ENCODE measurements at regions not wholly inside any gene's neighbourhood (a gene's known extent, or its start where the extent isn't known, plus 50 kb on each side); places are given as distances from the start of the nearest gene placed in this dataset.

DNA sequence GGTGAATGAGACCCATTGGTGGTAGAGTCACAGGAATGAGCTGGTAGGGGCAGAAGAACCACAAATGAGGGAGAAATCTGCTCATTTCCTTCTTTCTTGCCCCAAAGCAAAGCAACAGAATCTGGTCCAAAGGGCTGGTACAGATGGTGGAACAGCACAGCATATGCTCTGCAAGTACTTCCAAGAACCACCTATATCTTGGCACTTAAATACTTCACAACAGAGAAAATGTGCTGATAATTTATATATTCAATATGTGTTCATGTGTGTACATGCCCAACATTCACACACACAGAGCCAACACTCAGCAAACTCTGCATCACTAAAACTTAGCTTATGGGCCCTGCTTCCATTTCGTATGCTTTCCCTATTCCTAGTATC is 884.4 kb upstream of the KLHL29 start:
- TF ChIP-seq, protein P1, sequence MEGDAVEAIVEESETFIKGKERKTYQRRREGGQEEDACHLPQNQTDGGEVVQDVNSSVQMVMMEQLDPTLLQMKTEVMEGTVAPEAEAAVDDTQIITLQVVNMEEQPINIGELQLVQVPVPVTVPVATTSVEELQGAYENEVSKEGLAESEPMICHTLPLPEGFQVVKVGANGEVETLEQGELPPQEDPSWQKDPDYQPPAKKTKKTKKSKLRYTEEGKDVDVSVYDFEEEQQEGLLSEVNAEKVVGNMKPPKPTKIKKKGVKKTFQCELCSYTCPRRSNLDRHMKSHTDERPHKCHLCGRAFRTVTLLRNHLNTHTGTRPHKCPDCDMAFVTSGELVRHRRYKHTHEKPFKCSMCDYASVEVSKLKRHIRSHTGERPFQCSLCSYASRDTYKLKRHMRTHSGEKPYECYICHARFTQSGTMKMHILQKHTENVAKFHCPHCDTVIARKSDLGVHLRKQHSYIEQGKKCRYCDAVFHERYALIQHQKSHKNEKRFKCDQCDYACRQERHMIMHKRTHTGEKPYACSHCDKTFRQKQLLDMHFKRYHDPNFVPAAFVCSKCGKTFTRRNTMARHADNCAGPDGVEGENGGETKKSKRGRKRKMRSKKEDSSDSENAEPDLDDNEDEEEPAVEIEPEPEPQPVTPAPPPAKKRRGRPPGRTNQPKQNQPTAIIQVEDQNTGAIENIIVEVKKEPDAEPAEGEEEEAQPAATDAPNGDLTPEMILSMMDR (conservative IDR thresholded peaks at IDR 0.05) = no peak
- TF ChIP-seq ZFX (IDR thresholded peaks at IDR 0.05) = no peak

DNA sequence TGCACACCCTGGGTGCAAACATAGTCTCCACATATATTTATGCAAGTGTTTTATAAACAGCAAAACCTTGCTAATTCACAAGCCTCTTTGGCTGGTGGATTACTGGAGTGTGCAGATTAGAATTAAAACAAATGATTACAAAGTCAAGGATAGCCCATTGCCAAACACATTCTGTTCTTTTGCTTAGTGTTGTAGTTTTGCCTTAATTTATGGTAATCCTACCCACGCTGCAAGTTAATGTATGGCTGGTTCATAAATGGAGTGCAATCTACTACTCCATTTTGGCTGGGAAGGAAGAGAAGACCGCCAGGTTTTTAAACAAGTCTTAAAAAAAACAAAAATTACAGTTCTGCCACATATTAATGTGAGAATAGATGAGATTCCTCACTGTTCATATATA is 883.1 kb upstream of the KLHL29 start:
- TF ChIP-seq, protein P1 (conservative IDR thresholded peaks at IDR 0.05) = no peak
- TF ChIP-seq ZFX (IDR thresholded peaks at IDR 0.05) = no peak
- H3K27ac ChIP-seq = no peak overlapping the region

More for the DNA sequence above, 884.4 kb upstream of the KLHL29 start:
- no peak overlapping the region for H3K27ac ChIP-seq

DNA sequence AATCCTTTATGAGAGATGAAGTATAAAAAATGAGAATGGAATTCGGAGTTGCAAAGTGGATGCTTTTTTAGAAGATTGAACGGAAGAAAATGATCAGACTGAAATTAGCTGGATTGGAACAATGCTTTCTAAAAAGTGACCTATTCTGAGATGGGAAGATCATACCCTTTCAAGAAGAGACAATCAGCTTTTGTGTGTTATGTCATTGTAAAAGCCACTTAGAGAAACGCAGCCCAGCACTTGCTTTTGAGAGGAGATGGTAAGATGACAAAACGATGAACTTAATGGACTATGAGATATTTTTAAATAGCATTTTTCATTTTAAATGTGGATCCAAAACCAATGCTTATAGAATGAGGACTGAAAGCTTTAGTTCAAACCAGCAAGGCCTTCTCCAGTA is 871.4 kb upstream of the KLHL29 start:
- no peak for TF ChIP-seq ZFX (IDR thresholded peaks at IDR 0.05)
- TF ChIP-seq, protein P1 (conservative IDR thresholded peaks at IDR 0.05) = no peak
- no peak overlapping the region for H3K27ac ChIP-seq

DNA sequence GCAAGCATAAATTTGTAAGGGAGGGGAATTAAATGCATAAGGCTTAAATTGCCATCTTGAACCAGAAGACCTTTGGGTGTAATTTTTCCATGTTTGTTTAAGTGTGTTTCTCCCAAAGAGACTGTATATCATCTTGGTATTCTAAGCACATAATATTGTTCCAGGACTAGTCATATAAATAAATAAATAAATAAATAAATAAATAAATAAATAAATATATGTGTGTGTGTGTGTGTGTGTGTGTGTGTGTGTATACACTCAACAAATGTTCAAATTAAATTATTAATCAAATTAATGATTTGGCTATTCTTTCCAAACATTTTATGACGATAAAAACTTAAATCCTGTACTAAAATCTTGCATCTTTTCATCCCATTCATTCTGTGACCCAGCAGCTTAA is 867.8 kb upstream of the KLHL29 start:
- TF ChIP-seq, protein P1 (conservative IDR thresholded peaks at IDR 0.05) = no peak
- no peak for TF ChIP-seq ZFX (IDR thresholded peaks at IDR 0.05)
- no peak overlapping the region for H3K27ac ChIP-seq

DNA sequence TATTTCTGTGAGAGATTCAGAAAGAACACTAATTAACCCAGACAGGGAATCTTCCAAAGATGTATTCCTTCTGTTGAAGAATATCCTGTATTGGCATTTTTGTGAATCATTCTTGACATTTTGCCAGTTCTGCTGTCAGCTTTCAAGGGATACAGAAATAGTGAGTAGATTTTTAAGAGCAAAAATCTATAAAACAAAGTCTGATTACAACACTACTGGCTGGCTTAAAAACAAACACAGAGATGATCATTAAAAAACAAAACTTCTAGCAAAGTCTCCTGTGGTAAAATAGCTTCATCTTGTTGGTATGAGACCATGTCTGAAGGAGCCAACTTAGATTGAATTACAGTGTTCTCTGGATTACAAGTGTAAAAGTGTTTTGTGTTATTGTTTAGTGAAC is 866.3 kb upstream of the KLHL29 start:
- TF ChIP-seq, protein P1 (conservative IDR thresholded peaks at IDR 0.05) = no peak
- no peak for TF ChIP-seq ZFX (IDR thresholded peaks at IDR 0.05)
- no peak overlapping the region for H3K27ac ChIP-seq

DNA sequence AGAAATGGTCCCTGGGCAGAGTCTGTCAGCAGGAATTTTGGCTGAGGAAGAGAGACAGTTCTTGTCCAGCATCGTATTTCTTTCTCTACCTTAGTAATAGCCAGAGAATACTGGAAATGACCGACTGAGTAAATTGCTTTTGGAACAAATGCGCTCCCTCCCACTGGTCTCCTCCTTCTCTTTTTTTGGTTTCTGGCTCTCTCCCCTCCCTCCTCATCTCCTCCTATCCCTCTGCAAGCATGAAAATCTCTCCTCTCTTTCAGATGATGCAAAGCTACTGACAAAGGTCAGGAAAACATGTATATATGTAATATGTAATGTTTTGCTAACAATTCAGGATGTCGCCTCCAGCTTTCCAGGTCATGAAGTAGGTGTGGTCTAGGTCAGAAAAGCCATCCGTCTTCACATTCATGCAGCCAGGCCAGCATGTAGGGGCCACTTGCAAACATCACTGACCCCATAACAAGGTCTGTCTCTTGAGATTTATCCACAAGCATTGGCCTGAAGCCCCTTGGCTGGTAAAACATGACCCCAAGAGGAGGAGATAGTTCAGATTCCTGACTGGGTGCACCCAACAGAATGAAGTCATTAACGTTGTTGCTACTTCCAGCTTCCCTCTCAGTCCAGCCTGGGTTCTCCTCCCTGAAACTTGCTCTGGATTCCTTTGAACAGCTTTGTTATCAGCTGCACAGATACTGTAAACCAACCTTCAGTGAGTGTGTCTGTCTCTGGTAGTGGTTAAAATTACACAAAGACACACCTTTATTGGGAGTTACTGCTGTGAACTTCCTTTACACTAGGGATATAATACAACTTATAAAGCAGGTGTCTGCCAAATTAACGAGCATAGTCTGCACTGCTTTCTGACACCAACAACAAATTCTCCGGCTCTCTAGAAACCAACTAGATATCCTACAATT is 864.4 kb upstream of the KLHL29 start:
- H3K27ac ChIP-seq = no peak overlapping the region
- TF ChIP-seq, protein P1 (conservative IDR thresholded peaks at IDR 0.05) = no peak
- no peak for TF ChIP-seq ZFX (IDR thresholded peaks at IDR 0.05)

DNA sequence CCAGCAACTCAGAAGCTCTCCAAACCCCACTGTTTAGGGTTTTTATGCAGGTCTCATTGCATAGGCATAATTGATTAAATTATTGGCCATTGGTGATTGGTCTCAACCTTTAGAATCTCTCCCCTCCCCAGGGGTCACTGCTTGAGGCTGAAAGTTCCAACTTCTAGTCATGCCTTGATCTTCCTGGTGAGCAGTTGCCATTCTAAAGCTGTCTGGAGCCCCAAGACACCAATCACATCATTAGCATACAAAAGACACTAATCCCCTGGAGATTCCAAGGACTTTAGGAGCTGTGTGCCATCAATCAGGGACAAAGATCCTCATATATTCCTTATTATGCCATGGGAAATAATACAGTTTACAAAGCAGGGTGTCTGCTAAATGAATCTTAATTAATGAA is 863.4 kb upstream of the KLHL29 start:
- no peak for TF ChIP-seq ZFX (IDR thresholded peaks at IDR 0.05)
- TF ChIP-seq, protein P1 (conservative IDR thresholded peaks at IDR 0.05) = no peak
- H3K27ac ChIP-seq = no peak overlapping the region

Measured in C4-2B (cell line).